ENCODE measurements at regions not wholly inside any gene's neighbourhood (a gene's known extent, or its start where the extent isn't known, plus 50 kb on each side); places are given as distances from the start of the nearest gene placed in this dataset.

GRCh38 chr14:45790293-45790692, 537.3 kb upstream of the MIS18BP1 start:
- Histone ChIP-seq H2AFZ (ENCODE audit: low read depth, low read length) (no peak overlapping the region), H3K79me2 (ENCODE audit: control insufficient read depth, insufficient read depth, low read length) (no peaks in the 10 kb centered on the region), H3K27me3 (ENCODE audit: control insufficient read depth in 2 of 2, insufficient read depth in 2 of 2, low read length in 2 of 2) (no peaks in the 10 kb centered on the region), H3K9me1 (replicated peaks; ENCODE audit: control insufficient read depth, extremely low read depth, insufficient read depth, low read length) (no peaks in the 10 kb centered on the region), H3K36me3 (ENCODE audit: control insufficient read depth in 2 of 2, extremely low read depth in 1 of 2, insufficient read depth in 2 of 2, low read length in 2 of 2) (no peaks in the 10 kb centered on the region), H3K9me3 (replicated peaks; ENCODE audit: control insufficient read depth, insufficient read depth, low read length) (peaks cover 4% of the 10 kb centered on the region), H3K9ac (replicated peaks; ENCODE audit: extremely low read depth, insufficient read depth, low read length) (no peak overlapping the region), H3K27ac (ENCODE audit: insufficient read depth, low read depth, low read length) (no peak overlapping the region), H4K20me1 (replicated peaks; ENCODE audit: control insufficient read depth, extremely low read depth, insufficient read depth, low read length) (no peaks in the 10 kb centered on the region), H3K4me1 (ENCODE audit: control insufficient read depth, extremely low read depth, insufficient read depth, low read length) (no peaks in the 10 kb centered on the region), H3K4me2 (ENCODE audit: insufficient read depth, low read length) (no peak overlapping the region), H3K4me3 (replicated peaks in 1 of 3; ENCODE audit: insufficient read depth in 1 of 3, low read depth in 1 of 3, low read length in 3 of 3) (no peak overlapping the region)
- FAIRE-seq = no peak
- CTCF ChIA-PET = no interaction called here
- BruUV-seq (replicated peaks) = no TSS peak
- intact Hi-C loops (cut with micrococcal nuclease) (no loop called here), dilution Hi-C loops (cut with MboI; ENCODE audit: extremely low pct_ligation_motif_present, low sequenced_read_pairs) (no loop called here)
- POLR2A ChIA-PET = no interaction called here
- no peak for DNase-seq (ENCODE audit: low read depth, low spot score)
- no peak for TF ChIP-seq MAX (IDR thresholded peaks at IDR 0.05; ENCODE audit: insufficient read depth, insufficient read length)
- no peak for TF ChIP-seq JUN (IDR thresholded peaks at IDR 0.05; ENCODE audit: borderline replicate concordance, insufficient read depth, insufficient read length, low read depth)
- no peak for TF ChIP-seq FOS (IDR thresholded peaks at IDR 0.05; ENCODE audit: borderline replicate concordance, insufficient read depth, low read length)
- TF ChIP-seq EZH2 (IDR thresholded peaks at IDR 0.05; ENCODE audit: borderline replicate concordance, low read depth, low read length, severe bottlenecking) = no peak
- TF ChIP-seq MYC (IDR thresholded peaks at IDR 0.05; ENCODE audit: low read depth, low read length) = no peak

- Histone ChIP-seq H3K27me3 (ENCODE audit: control insufficient read depth in 2 of 2, insufficient read depth in 2 of 2, low read length in 2 of 2) (no peaks in the 10 kb centered on the region), H2AFZ (ENCODE audit: low read depth, low read length) (no peak overlapping the region), H3K27ac (ENCODE audit: insufficient read depth, low read depth, low read length) (no peak overlapping the region), H3K36me3 (ENCODE audit: control insufficient read depth in 2 of 2, extremely low read depth in 1 of 2, insufficient read depth in 2 of 2, low read length in 2 of 2) (no peaks in the 10 kb centered on the region), H3K9ac (replicated peaks; ENCODE audit: extremely low read depth, insufficient read depth, low read length) (no peak overlapping the region), H3K4me1 (ENCODE audit: control insufficient read depth, extremely low read depth, insufficient read depth, low read length) (no peaks in the 10 kb centered on the region), H3K4me2 (ENCODE audit: insufficient read depth, low read length) (no peak overlapping the region), H4K20me1 (replicated peaks; ENCODE audit: control insufficient read depth, extremely low read depth, insufficient read depth, low read length) (no peaks in the 10 kb centered on the region), H3K9me1 (replicated peaks; ENCODE audit: control insufficient read depth, extremely low read depth, insufficient read depth, low read length) (no peaks in the 10 kb centered on the region), H3K79me2 (ENCODE audit: control insufficient read depth, insufficient read depth, low read length) (no peaks in the 10 kb centered on the region), H3K9me3 (replicated peaks; ENCODE audit: control insufficient read depth, insufficient read depth, low read length) (peaks cover 4% of the 10 kb centered on the region), H3K4me3 (replicated peaks in 1 of 3; ENCODE audit: insufficient read depth in 1 of 3, low read depth in 1 of 3, low read length in 3 of 3) (no peak overlapping the region)
- FAIRE-seq = no peak
- TF ChIP-seq POLR2A (IDR thresholded peaks at IDR 0.05; ENCODE audit: low read depth, low read length) = no peak
- TF ChIP-seq EZH2 (IDR thresholded peaks at IDR 0.05; ENCODE audit: borderline replicate concordance, low read depth, low read length, severe bottlenecking) = no peak
- intact Hi-C loops (cut with micrococcal nuclease) (no loop called here), dilution Hi-C loops (cut with MboI; ENCODE audit: extremely low pct_ligation_motif_present, low sequenced_read_pairs) (no loop called here)
- ChIA-PET POLR2A (no interaction called here), CTCF (no interaction called here)
- no peak for DNase-seq (ENCODE audit: low read depth, low spot score)
- BruUV-seq (replicated peaks) = no TSS peak
These were observed 534.2 kb upstream of the MIS18BP1 start for GRCh38 chr14:45787167-45787566.

All from endothelial cell of umbilical vein (primary cell).